Bronchial epithelial cell (primary cell): ENCODE measurements at regions not wholly inside any gene's neighbourhood (a gene's known extent, or its start where the extent isn't known, plus 50 kb on each side); places are given as distances from the start of the nearest gene placed in this dataset.

Experiments
- DNase-seq: peaks from one replicate; pipeline ENCODE4 v3.0.0-alpha.2; 2010; ENCODE audit warnings: low read depth
- FAIRE-seq: peaks from 2 replicates; lab custom pipeline; 2011; peaks lifted over from hg19 to GRCh38; lab: Jason Lieb, UNC
- H3K27me3 ChIP-seq: 2 replicates; pipeline ENCODE4 v1.5.1; 2011; ENCODE audit warnings: low read length; ENCODE audit not compliant: control insufficient read depth, insufficient read depth
- H3K36me3 ChIP-seq: 2 replicates; pipeline ENCODE4 v1.5.1; 2011; ENCODE audit warnings: low read length; ENCODE audit not compliant: control insufficient read depth, insufficient read depth
- H3K4me3 ChIP-seq: 2 replicates; pipeline ENCODE4 v1.5.1; 2011; ENCODE audit warnings: mild to moderate bottlenecking, low read depth, low read length, control low read depth
- CTCF ChIP-seq: IDR thresholded peaks from 2 replicates; pipeline ENCODE4 v1.5.1; 2011; ENCODE audit warnings: mild to moderate bottlenecking, moderate library complexity, low read length, control low read depth, inconsistent platforms; ENCODE audit not compliant: insufficient read depth, severe bottlenecking

GRCh38 chr5:145689235-145689634, 145.9 kb downstream of the PRELID2 start:
- Histone ChIP-seq H3K36me3 (no peaks in the 10 kb centered on the region), H3K27me3 (no peaks in the 10 kb centered on the region), H3K4me3 (no peak overlapping the region)
- DNase-seq (no peak), FAIRE-seq (no peak)
- no peak for TF ChIP-seq CTCF

- Histone ChIP-seq H3K36me3 (no peaks in the 10 kb centered on the region), H3K27me3 (no peaks in the 10 kb centered on the region), H3K4me3 (no peak overlapping the region)
- no peak for TF ChIP-seq CTCF
- FAIRE-seq (no peak), DNase-seq (no peak)
These were observed 147.2 kb downstream of the PRELID2 start for GRCh38 chr5:145687943-145688342.

- TF ChIP-seq CTCF, result no peak
- no peaks in the 10 kb centered on the region for H3K36me3 ChIP-seq
- H3K27me3 ChIP-seq, result no peaks in the 10 kb centered on the region
- FAIRE-seq, result no peak
- H3K4me3 ChIP-seq, result no peak overlapping the region
- DNase-seq, result no peak
These were observed 149.7 kb downstream of the PRELID2 start for GRCh38 chr5:145685417-145685816.

GRCh38 chr5:145683431-145683830, 151.7 kb downstream of the PRELID2 start:
- H3K27me3 ChIP-seq, result no peaks in the 10 kb centered on the region
- FAIRE-seq (no peak), DNase-seq (no peak)
- no peak overlapping the region for H3K4me3 ChIP-seq
- no peaks in the 10 kb centered on the region for H3K36me3 ChIP-seq
- TF ChIP-seq CTCF, result no peak

GRCh38 chr5:145682197-145682899, 152.8 kb downstream of the PRELID2 start:
- no peak for TF ChIP-seq CTCF
- DNase-seq (no peak), FAIRE-seq (no peak)
- Histone ChIP-seq H3K4me3 (no peak overlapping the region), H3K36me3 (no peaks in the 10 kb centered on the region), H3K27me3 (no peaks in the 10 kb centered on the region)

GRCh38 chr5:145681686-145682085, 153.5 kb downstream of the PRELID2 start:
- no peak for FAIRE-seq
- peak; percentile 85 for DNase-seq
- H3K4me3 ChIP-seq, result no peak overlapping the region
- TF ChIP-seq CTCF, result peak; percentile 87
- no peaks in the 10 kb centered on the region for H3K36me3 ChIP-seq
- H3K27me3 ChIP-seq, result no peaks in the 10 kb centered on the region
